Central memory CD8-positive, alpha-beta T cell (primary cell): ENCODE measurements at regions not wholly inside any gene's neighbourhood (a gene's known extent, or its start where the extent isn't known, plus 50 kb on each side); places are given as distances from the start of the nearest gene placed in this dataset.
"Not testable (repeated sequence)": the region's sequence is repeated elsewhere in the genome, so short reads cannot be mapped to it uniquely, and the experiment has no call there.

Source experiments
- ATAC-seq: fragments of 150-1000 bp; cut with Tn5 transposase; replicated peaks from 2 replicates; pipeline ENCODE4 v1.10.0; 2022; ENCODE audit warnings: mild to moderate bottlenecking, moderate FRiP score, moderate number of reproducible peaks; ENCODE audit not compliant: poor library complexity, severe bottlenecking; ENCODE audit errors: extremely low read depth
- DNase-seq, 2 donors: peaks; one replicate each; pipeline ENCODE4 v3.0.0; 2021; ENCODE audit warnings: low spot score in 2 of 2
- H3K27ac Mint-ChIP-seq: one replicate; pipeline ENCODE4 v1.8.0; 2022; ENCODE audit warnings: low read depth, mild to moderate bottlenecking, moderate library complexity, mixed read lengths
- H3K27me3 Mint-ChIP-seq: one replicate; pipeline ENCODE4 v1.8.0; 2022; ENCODE audit warnings: mixed read lengths
- H3K36me3 Mint-ChIP-seq: one replicate; pipeline ENCODE4 v1.8.0; 2022; ENCODE audit warnings: mild to moderate bottlenecking, moderate library complexity, mixed read lengths; ENCODE audit not compliant: insufficient read depth
- H3K4me1 Mint-ChIP-seq: one replicate; pipeline ENCODE4 v1.8.0; 2022; ENCODE audit warnings: mixed read lengths
- H3K4me3 Mint-ChIP-seq: one replicate; pipeline ENCODE4 v1.8.0; 2022; ENCODE audit warnings: mild to moderate bottlenecking, moderate library complexity, mixed read lengths
- H3K9me3 Mint-ChIP-seq: one replicate; pipeline ENCODE4 v1.8.0; 2022; ENCODE audit warnings: mixed read lengths

- Mint-ChIP-seq H3K36me3 (no peaks in the 10 kb centered on the region), H3K27ac (no peak overlapping the region), H3K4me1 (no peaks in the 10 kb centered on the region), H3K27me3 (peaks cover 10% of the 10 kb centered on the region), H3K9me3 (no peaks in the 10 kb centered on the region), H3K4me3 (no peak overlapping the region)
- ATAC-seq (no peak), DNase-seq (no peak)
Measured at GRCh38 chr3:146382386-146382785, 87.0 kb downstream of the PLSCR2 start.

GRCh38 chr3:146380046-146380445 lies 89.3 kb downstream of the PLSCR2 start:
- no peaks in the 10 kb centered on the region for H3K27me3 Mint-ChIP-seq
- H3K4me1 Mint-ChIP-seq = no peaks in the 10 kb centered on the region
- DNase-seq (no peak), ATAC-seq (no peak)
- no peak overlapping the region for H3K27ac Mint-ChIP-seq
- H3K9me3 Mint-ChIP-seq = no peaks in the 10 kb centered on the region
- H3K36me3 Mint-ChIP-seq = no peaks in the 10 kb centered on the region
- H3K4me3 Mint-ChIP-seq = no peak overlapping the region

- Mint-ChIP-seq H3K4me1 (no peaks in the 10 kb centered on the region), H3K27me3 (no peaks in the 10 kb centered on the region), H3K36me3 (no peaks in the 10 kb centered on the region), H3K9me3 (peaks cover 6% of the 10 kb centered on the region), H3K27ac (no peak overlapping the region), H3K4me3 (no peak overlapping the region)
- DNase-seq (no peak), ATAC-seq (no peak)
Measured at GRCh38 chr3:146375219-146375618, 94.1 kb downstream of the PLSCR2 start.

GRCh38 chr3:146374146-146374545 lies 95.2 kb downstream of the PLSCR2 start:
- Mint-ChIP-seq H3K27me3 (no peaks in the 10 kb centered on the region), H3K4me3 (no peak overlapping the region), H3K4me1 (no peaks in the 10 kb centered on the region), H3K27ac (no peak overlapping the region), H3K36me3 (no peaks in the 10 kb centered on the region), H3K9me3 (peaks cover 6% of the 10 kb centered on the region)
- no peak for DNase-seq
- no peak for ATAC-seq

- peaks cover 6% of the 10 kb centered on the region for H3K9me3 Mint-ChIP-seq
- no peaks in the 10 kb centered on the region for H3K27me3 Mint-ChIP-seq
- no peaks in the 10 kb centered on the region for H3K36me3 Mint-ChIP-seq
- H3K4me3 Mint-ChIP-seq = no peak overlapping the region
- H3K4me1 Mint-ChIP-seq = no peaks in the 10 kb centered on the region
- ATAC-seq = no peak
- H3K27ac Mint-ChIP-seq = no peak overlapping the region
- DNase-seq = no peak
Measured at GRCh38 chr3:146371902-146372301, 97.5 kb downstream of the PLSCR2 start.

GRCh38 chr3:146368882-146369523 lies 100.4 kb downstream of the PLSCR2 start:
- Mint-ChIP-seq H3K27me3 (no peaks in the 10 kb centered on the region), H3K9me3 (peaks cover 6% of the 10 kb centered on the region), H3K36me3 (no peaks in the 10 kb centered on the region), H3K27ac (no peak overlapping the region), H3K4me1 (no peaks in the 10 kb centered on the region), H3K4me3 (no peak overlapping the region)
- ATAC-seq (no peak), DNase-seq (no peak)

- no peaks in the 10 kb centered on the region for H3K27me3 Mint-ChIP-seq
- no peak for DNase-seq
- no peak for ATAC-seq
- H3K27ac Mint-ChIP-seq = no peak overlapping the region
- no peaks in the 10 kb centered on the region for H3K36me3 Mint-ChIP-seq
- H3K4me1 Mint-ChIP-seq = no peaks in the 10 kb centered on the region
- H3K4me3 Mint-ChIP-seq = no peak overlapping the region
- peaks cover 10% of the 10 kb centered on the region for H3K9me3 Mint-ChIP-seq
Measured at GRCh38 chr3:146359841-146360240, 108.9 kb upstream of the PLSCR4 start.

GRCh38 chr3:146354421-146354820 lies 103.5 kb upstream of the PLSCR4 start:
- H3K36me3 Mint-ChIP-seq, DNase-seq, H3K9me3 Mint-ChIP-seq, ATAC-seq, H3K4me3 Mint-ChIP-seq, H3K27me3 Mint-ChIP-seq, H3K27ac Mint-ChIP-seq, H3K4me1 Mint-ChIP-seq: not testable (repeated sequence)

- Mint-ChIP-seq H3K4me1 (no peaks in the 10 kb centered on the region), H3K27me3 (no peaks in the 10 kb centered on the region), H3K36me3 (no peaks in the 10 kb centered on the region), H3K4me3 (no peak overlapping the region), H3K27ac (no peak overlapping the region), H3K9me3 (peaks cover 6% of the 10 kb centered on the region)
- DNase-seq = no peak
- no peak for ATAC-seq
Measured at GRCh38 chr3:146350852-146351251, 99.9 kb upstream of the PLSCR4 start.

- Mint-ChIP-seq H3K27me3 (no peaks in the 10 kb centered on the region), H3K9me3 (peaks cover 6% of the 10 kb centered on the region), H3K27ac (no peak overlapping the region), H3K4me1 (no peaks in the 10 kb centered on the region), H3K36me3 (peaks cover 1% of the 10 kb centered on the region), H3K4me3 (no peak overlapping the region)
- ATAC-seq = no peak
- DNase-seq = no peak
Measured at GRCh38 chr3:146345900-146346299, 95.0 kb upstream of the PLSCR4 start.

GRCh38 chr3:146343551-146343950 lies 92.6 kb upstream of the PLSCR4 start:
- Mint-ChIP-seq H3K27me3 (no peaks in the 10 kb centered on the region), H3K9me3 (no peaks in the 10 kb centered on the region), H3K4me3 (no peak overlapping the region), H3K36me3 (peaks cover 1% of the 10 kb centered on the region), H3K27ac (no peak overlapping the region), H3K4me1 (no peaks in the 10 kb centered on the region)
- DNase-seq = no peak
- ATAC-seq = no peak

- DNase-seq (no peak), ATAC-seq (no peak)
- Mint-ChIP-seq H3K4me3 (no peak overlapping the region), H3K9me3 (no peaks in the 10 kb centered on the region), H3K27ac (no peak overlapping the region), H3K27me3 (no peaks in the 10 kb centered on the region), H3K36me3 (peaks cover 1% of the 10 kb centered on the region), H3K4me1 (no peaks in the 10 kb centered on the region)
Measured at GRCh38 chr3:146342989-146343388, 92.1 kb upstream of the PLSCR4 start.

- Mint-ChIP-seq H3K36me3 (peaks cover 1% of the 10 kb centered on the region), H3K4me3 (no peak overlapping the region), H3K9me3 (no peaks in the 10 kb centered on the region), H3K27me3 (no peaks in the 10 kb centered on the region), H3K4me1 (no peaks in the 10 kb centered on the region), H3K27ac (no peak overlapping the region)
- DNase-seq = no peak
- ATAC-seq = no peak
Measured at GRCh38 chr3:146339349-146339748, 88.4 kb upstream of the PLSCR4 start.

- DNase-seq = no peak
- no peak for ATAC-seq
- H3K27ac Mint-ChIP-seq = peak overlapping the region; percentile 51
- H3K4me3 Mint-ChIP-seq = no peak overlapping the region
- H3K36me3 Mint-ChIP-seq = no peaks in the 10 kb centered on the region
- no peaks in the 10 kb centered on the region for H3K4me1 Mint-ChIP-seq
- no peaks in the 10 kb centered on the region for H3K27me3 Mint-ChIP-seq
- no peaks in the 10 kb centered on the region for H3K9me3 Mint-ChIP-seq
Measured at GRCh38 chr3:146337991-146338390, 87.1 kb upstream of the PLSCR4 start.
